GM10266 (cell line): ENCODE measurements at regions not wholly inside any gene's neighbourhood (a gene's known extent, or its start where the extent isn't known, plus 50 kb on each side); places are given as distances from the start of the nearest gene placed in this dataset.

Experiments
- DNase-seq: peaks from one replicate; pipeline ENCODE4 v3.0.0; 2012; ENCODE audit errors: extremely low spot score
- CTCF ChIP-seq: IDR thresholded peaks from 2 replicates; pipeline ENCODE4 v1.5.1; 2012; ENCODE audit warnings: mild to moderate bottlenecking, low read depth; ENCODE audit not compliant: control insufficient read depth, insufficient read depth; ENCODE audit errors: missing control alignments

GRCh38 chr1:90457985-90458384, 259.1 kb downstream of the BARHL2 start:
- no peak for DNase-seq
- TF ChIP-seq CTCF, result no peak

- TF ChIP-seq CTCF, result no peak
Measured at GRCh38 chr1:90452491-90452890, 264.6 kb downstream of the BARHL2 start.

GRCh38 chr1:90443354-90443753, 273.7 kb downstream of the BARHL2 start:
- no peak for TF ChIP-seq CTCF
- no peak for DNase-seq

More at GRCh38 chr1:90452491-90452890, 264.6 kb downstream of the BARHL2 start:
- DNase-seq, result no peak

GRCh38 chr1:90435351-90435750, 281.8 kb downstream of the BARHL2 start:
- no peak for DNase-seq
- TF ChIP-seq CTCF, result no peak

GRCh38 chr1:90434460-90434859, 282.6 kb downstream of the BARHL2 start:
- peak; percentile 14 for TF ChIP-seq CTCF
- DNase-seq, result no peak

GRCh38 chr1:90417126-90417525, 300.0 kb downstream of the BARHL2 start:
- no peak for DNase-seq
- TF ChIP-seq CTCF, result no peak

GRCh38 chr1:90414201-90414600, 302.9 kb downstream of the BARHL2 start:
- no peak for TF ChIP-seq CTCF
- no peak for DNase-seq
